ENCODE measurements at regions not wholly inside any gene's neighbourhood (a gene's known extent, or its start where the extent isn't known, plus 50 kb on each side); places are given as distances from the start of the nearest gene placed in this dataset.

DNA sequence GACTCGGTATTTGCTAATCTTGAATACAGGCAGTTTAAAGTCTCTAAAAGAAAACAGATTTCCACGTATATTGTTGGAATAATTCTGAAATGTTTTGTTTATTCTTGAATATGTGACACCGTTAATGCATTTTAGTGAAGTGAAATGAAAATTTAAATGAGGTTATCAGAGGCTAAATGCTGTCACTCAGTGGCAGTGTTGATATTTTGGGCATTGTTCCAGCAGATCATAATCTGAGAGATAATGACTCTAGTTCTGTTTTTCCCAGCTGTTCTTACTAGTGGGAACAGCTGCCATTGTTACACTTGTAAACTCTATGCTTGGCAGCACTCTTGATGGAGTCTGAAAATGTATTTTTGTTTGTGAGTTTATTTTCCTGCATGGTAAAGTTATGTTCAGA lies 365.6 kb upstream of the SLC10A2 start:
- Histone ChIP-seq H3K4me1 (no peaks in the 10 kb centered on the region), H3K27ac (no peak overlapping the region), H3K36me3 (no peaks in the 10 kb centered on the region), H3K4me3 (no peak overlapping the region), H3K9me3 (peaks cover 0 to 15% (median 0%) of the 10 kb centered on the region in 11 donors), H3K27me3 (no peaks in the 10 kb centered on the region)
- ATAC-seq: no peak
- TF ChIP-seq, protein P1, sequence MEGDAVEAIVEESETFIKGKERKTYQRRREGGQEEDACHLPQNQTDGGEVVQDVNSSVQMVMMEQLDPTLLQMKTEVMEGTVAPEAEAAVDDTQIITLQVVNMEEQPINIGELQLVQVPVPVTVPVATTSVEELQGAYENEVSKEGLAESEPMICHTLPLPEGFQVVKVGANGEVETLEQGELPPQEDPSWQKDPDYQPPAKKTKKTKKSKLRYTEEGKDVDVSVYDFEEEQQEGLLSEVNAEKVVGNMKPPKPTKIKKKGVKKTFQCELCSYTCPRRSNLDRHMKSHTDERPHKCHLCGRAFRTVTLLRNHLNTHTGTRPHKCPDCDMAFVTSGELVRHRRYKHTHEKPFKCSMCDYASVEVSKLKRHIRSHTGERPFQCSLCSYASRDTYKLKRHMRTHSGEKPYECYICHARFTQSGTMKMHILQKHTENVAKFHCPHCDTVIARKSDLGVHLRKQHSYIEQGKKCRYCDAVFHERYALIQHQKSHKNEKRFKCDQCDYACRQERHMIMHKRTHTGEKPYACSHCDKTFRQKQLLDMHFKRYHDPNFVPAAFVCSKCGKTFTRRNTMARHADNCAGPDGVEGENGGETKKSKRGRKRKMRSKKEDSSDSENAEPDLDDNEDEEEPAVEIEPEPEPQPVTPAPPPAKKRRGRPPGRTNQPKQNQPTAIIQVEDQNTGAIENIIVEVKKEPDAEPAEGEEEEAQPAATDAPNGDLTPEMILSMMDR (IDR thresholded peaks at IDR 0.05): no peak
- intact Hi-C loops (cut with DNase I): no loop called here
- WGBS, 2 donors: 45 to 59% methylated on average over 3 of the region's 3 CpGs
- DNase-seq: no peak

DNA sequence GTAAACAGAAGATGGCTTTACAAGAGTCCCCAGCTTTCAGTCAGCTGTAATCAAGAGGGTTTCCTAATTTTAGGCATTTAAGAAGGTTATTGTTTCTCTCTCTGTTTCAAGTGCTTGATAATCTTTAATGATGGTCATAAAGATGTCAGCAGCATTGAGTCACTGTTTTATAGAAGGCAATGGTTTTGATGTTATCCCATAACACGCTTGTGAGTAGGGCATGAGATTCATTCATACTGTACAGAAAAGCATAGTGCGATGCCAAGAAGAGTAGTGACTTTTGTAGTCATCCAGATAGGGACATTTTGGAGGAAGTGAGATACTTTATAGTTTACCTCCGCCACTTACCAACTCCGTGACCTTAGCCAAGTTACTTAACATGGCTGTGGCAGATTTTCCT lies 364.2 kb upstream of the SLC10A2 start:
- H3K27me3 ChIP-seq: no peaks in the 10 kb centered on the region
- no peak overlapping the region for H3K4me3 ChIP-seq
- DNase-seq (no peak), ATAC-seq (no peak)
- H3K9me3 ChIP-seq: peaks cover 0 to 15% (median 0%) of the 10 kb centered on the region in 11 donors
- H3K4me1 ChIP-seq: no peaks in the 10 kb centered on the region
- intact Hi-C loops (cut with DNase I): no loop called here
- TF ChIP-seq, protein P1 (IDR thresholded peaks at IDR 0.05): no peak
- no peak overlapping the region for H3K27ac ChIP-seq
- no peaks in the 10 kb centered on the region for H3K36me3 ChIP-seq
- WGBS, 2 donors: 89 to 91% methylated on average over 4 of the region's 4 CpGs

DNA sequence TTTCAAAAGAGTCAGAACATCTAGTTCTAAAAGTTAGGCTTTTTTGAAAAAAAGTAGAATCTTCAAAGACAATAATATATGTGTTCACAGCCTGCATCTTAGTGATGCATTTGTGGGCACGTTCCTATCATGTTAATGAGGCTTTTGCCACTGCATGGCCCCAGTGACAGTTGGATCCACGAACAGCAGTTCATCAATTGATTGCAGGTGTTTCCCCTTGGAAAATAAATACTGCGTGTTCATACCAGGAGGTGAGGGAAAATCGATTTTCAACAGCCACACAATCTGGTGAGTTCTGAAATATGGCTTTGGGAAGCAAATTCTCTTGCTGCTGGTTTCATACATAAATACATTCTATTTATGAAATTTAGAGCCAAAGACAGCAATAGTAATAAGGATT lies 343.8 kb upstream of the SLC10A2 start:
- ATAC-seq: no peak
- TF ChIP-seq, protein P1 (IDR thresholded peaks at IDR 0.05): no peak
- Histone ChIP-seq H3K27ac (no peak overlapping the region), H3K9me3 (no peaks in the 10 kb centered on the region), H3K4me1 (no peaks in the 10 kb centered on the region), H3K27me3 (no peaks in the 10 kb centered on the region), H3K36me3 (no peaks in the 10 kb centered on the region), H3K4me3 (no peak overlapping the region)
- WGBS, 2 donors: 52 to 74% methylated on average over 4 of the region's 4 CpGs
- intact Hi-C loops (cut with DNase I): no loop called here
- DNase-seq: no peak

DNA sequence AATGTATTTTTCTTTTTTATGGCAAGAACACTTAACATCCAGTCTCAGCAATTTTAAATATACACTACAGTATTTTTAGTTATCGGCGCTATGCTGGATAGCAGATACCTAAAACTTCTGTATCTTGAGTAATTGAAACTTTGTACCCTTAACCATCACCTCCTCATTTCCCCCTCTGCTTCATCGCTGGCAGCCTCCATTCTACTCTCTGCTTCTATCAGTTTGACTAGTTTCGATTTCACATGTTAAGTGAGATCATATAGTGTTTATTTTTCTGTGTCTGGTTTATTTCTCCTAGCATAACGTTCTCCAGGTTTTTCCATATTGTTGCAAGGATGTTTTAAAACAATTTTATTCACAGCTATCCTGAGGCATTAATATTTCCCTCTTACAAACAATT lies 340.8 kb upstream of the SLC10A2 start:
- 75 to 79% methylated on average over 5 of the region's 5 CpGs for WGBS, 2 donors
- TF ChIP-seq, protein P1 (IDR thresholded peaks at IDR 0.05): no peak
- Histone ChIP-seq H3K9me3 (no peaks in the 10 kb centered on the region), H3K27me3 (no peaks in the 10 kb centered on the region), H3K27ac (no peak overlapping the region), H3K4me3 (no peak overlapping the region), H3K4me1 (no peaks in the 10 kb centered on the region), H3K36me3 (no peaks in the 10 kb centered on the region)
- DNase-seq (no peak), ATAC-seq (no peak)
- intact Hi-C loops (cut with DNase I): no loop called here

DNA sequence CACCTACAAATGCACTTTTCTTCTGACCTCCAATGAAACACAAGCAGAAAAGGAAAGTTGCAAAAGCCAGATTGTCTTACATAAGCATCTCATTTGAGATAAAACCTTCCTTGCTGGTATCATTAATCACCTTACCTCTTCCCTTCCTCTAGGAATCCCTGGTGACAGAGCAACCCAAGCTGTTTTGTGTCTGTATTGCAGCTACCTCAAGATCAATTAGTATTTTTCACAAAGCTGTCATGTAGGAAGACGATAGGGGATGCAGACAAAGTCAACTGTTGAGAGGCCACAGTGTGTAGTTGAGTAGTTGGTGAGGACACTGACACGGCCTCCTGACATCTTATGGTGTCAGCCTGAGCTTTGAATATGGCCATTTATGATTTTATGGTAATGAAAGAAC lies 339.1 kb upstream of the SLC10A2 start:
- H3K4me3 ChIP-seq: no peak overlapping the region
- DNase-seq (no peak), ATAC-seq (no peak)
- TF ChIP-seq, protein P1 (IDR thresholded peaks at IDR 0.05): no peak
- peaks cover 0 to 6% (median 0%) of the 10 kb centered on the region in 11 donors for H3K9me3 ChIP-seq
- WGBS, 2 donors: 40 to 56% methylated on average over 2 of the region's 2 CpGs
- H3K27me3 ChIP-seq: no peaks in the 10 kb centered on the region
- H3K36me3 ChIP-seq: no peaks in the 10 kb centered on the region
- H3K27ac ChIP-seq: no peak overlapping the region
- no peaks in the 10 kb centered on the region for H3K4me1 ChIP-seq
- intact Hi-C loops (cut with DNase I): no loop called here
